Activated CD8-positive, alpha-beta memory T cell treated with anti-CD3 and anti-CD28 coated beads for 24 hours (primary cell): ENCODE measurements at regions not wholly inside any gene's neighbourhood (a gene's known extent, or its start where the extent isn't known, plus 50 kb on each side); places are given as distances from the start of the nearest gene placed in this dataset.
"Not testable (repeated sequence)": the region's sequence is repeated elsewhere in the genome, so short reads cannot be mapped to it uniquely, and the experiment has no call there.

Source experiments
- DNase-seq: peaks from one replicate; pipeline ENCODE4 v3.0.0-alpha.2; 2020

DNA sequence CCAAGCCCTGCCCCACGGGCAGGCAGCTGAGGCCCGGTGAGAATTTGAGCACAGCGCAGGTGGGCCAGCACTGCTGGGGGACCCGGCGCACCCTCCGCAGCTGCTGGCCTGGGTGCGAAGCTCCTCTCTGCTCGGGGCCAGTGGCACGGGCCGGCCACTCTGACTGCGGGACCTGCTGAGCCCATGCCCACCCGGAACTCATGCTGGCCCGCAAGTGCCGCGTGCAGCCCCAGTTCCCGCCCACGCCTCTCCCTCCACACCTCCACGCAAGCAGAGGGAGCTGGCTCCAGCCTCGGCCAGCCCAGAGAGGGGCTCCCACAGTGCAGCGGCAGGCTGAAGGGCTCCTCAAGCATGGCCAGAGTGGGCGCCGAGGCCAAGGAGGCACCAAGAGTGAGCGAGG lies 190.1 kb upstream of the IGFBP7 start:
- DNase-seq: not testable (repeated sequence)

DNA sequence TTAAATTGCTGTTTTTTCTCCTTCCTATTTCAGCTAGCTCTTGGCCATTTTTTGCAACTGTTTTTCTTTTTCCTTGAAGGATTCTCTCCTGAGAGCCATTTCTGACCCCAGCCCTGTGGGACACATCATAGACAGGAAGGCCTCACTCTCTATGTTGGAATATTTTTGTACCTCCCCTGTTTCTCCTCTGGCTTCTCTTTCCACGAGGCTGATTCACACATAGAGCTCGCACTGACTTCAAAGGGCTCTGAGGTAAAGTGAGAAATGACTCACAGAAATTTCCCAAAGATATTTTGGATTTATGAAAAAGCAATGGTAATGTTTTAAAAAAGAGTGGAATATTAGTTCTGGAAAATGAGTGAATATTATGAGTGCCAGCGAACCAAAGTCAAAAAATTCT lies 181.7 kb upstream of the IGFBP7 start:
- DNase-seq: no peak

DNA sequence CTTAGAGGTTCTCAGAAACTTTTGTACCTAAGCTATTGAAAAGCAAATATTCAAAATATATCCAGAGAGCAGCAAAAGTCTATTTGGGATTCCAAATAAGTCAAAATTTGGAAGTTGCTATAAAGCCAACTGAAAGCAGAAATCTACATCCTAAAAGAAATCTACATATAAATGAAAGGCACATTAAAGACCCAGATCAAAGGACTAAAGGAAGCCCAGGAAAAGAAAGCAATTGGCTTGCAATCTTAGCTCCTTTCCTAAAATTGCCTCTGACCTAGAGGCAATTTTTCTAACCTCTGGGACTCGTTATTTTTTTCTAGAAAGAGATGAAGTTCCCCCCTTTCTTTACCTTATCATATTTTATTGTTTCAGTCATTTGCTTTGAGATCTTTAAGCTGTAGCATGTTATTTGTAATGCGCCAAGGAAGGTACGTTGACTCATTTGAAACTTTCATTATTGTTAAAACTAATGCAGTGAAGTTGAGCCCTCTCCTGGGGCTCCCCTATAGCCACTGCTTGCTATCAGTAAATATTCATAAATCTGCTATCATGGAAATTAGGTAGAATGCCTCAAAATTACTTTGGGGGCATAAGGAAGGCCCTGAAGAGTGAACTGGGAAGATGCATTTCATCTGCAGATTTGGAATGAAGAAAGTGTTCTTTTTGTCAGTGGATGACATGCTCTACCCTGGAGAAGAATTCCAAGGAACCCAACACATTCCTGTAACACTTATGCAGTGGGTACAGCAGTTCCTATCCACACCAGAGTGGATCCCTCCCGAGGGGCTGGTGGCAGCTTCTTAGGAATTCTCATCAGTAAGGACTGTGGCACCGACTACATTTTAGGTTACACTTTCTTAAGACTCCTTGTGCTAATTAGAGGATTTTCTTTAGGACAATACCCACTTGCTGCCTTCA lies 177.8 kb upstream of the IGFBP7 start:
- no peak for DNase-seq

DNA sequence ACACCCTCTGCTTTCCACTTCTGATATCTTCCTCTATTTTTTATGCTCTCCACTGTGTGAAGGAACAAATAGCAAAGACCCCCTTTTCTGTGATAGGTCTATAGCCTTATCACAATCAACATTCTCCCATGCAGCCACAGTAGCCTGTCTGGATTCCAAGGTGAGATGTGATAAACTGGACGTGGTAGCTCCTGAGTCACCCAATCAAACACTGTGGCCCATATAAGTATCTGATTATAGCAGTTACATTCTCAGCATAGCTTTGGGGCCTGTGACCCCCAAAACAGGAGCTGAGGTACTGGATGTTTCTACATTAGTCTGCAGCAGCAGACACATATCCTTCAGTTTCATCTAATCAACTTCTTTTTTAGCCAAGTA lies 172.7 kb upstream of the IGFBP7 start:
- no peak for DNase-seq

DNA sequence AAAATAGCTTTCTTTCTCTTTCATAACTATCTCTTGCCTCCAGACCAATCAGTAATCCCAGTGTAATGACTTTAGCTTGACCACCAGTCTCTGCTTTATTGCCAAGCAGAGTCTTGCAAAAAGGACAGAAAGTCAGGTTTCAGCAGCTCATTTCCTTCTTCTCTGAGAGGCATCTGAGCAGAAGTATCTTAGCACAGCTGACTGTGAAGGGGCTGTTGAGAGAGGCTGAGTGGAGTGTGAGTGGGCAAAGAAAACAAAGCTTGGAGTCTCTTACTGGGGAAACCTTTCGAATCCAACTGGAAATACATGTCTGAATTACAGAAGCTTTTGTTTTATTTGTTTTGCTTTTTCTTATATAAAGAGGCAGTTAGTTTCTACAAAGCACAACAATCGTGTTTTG lies 170.3 kb upstream of the IGFBP7 start:
- DNase-seq: no peak

DNA sequence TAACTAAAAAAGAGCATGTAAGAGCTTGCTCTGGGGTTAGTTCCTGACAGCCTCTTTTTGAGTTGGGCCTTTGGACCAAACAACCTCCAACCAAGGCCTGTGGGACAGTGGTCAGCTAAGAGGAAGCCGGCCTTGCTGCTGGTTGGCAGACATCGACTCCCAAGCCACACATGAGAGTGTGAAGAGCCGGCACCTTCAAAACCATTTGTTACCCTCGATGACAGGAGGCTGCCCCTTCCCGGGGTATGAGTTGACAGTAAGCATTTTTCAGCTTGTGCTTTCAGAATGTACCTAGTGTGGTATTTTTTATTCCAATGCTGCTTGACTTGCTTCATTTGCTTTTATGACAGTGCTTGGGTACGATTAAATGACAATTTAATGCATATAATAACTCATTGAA lies 168.6 kb upstream of the IGFBP7 start:
- no peak for DNase-seq

DNA sequence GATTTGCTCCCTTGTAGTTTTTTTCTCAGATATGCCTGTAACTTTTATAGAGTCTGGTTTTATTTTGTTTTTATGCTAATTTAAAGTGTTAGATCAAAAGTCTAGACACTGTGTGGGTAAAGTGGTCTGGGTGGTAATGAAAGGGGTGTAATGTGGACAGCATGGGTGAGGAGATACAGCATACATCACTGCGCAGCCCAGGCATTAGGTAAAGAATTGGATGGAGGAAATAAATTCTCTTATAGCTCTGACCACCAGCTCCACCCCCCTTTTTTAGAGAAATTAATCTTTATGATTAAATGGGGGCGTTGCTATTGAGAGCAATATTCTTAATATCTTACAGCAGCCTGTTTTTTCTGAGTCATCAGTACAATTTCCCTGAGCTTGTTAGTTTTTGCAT lies 163.9 kb upstream of the IGFBP7 start:
- DNase-seq: no peak

DNA sequence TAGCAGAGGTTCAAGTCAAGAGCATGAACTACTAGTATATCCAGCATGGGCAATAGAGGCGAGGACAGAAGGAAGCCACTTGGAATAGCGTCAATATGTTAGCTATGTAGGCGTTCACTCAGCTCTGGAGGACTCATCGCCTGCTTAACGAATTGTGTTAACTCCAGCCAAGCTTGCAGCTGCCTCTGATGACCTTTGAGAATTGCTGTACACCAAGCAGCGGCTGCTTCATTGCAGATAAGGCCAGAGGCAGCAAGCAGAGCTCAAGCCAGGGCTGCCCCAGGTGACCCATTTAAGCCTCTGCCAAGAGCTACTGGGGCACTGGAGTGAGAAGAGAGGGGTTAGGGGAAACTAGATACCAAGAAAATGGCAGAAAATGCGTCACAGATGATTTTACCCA lies 160.2 kb upstream of the IGFBP7 start:
- DNase-seq: no peak

DNA sequence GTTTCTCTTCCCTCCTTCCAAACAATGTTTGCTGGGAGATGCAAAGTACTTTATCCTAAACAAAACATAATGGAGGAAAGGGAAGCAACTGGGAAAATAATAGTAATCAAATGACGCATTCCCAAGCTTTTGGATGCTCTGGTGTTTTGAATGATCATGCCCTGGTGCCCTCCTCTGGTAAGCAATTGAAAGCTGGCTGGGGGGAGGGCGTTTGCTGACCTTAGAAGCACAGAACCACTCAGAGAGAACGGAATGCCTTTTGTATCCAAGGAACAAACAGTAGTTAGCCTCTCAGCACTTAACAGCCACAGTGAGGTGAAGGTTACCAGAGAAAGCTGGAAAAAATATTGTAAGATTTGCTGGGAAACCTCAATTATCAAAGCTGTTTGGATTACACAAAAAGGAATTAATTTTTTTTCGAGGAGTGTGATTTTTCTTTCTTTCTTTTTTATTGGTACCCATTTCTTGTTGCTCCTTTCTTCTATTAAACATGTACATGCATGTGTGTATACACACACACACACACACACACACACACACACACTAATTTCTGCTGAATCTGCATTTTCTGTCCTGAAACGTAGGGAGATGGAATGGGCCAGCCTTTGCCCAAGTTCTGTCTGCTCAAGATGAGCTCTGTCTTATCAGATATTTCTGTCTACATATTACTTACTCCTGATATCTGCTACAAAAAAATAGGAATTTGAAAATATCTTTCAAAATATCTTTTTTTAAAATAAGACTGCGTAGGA lies 155.8 kb upstream of the IGFBP7 start:
- DNase-seq: no peak

DNA sequence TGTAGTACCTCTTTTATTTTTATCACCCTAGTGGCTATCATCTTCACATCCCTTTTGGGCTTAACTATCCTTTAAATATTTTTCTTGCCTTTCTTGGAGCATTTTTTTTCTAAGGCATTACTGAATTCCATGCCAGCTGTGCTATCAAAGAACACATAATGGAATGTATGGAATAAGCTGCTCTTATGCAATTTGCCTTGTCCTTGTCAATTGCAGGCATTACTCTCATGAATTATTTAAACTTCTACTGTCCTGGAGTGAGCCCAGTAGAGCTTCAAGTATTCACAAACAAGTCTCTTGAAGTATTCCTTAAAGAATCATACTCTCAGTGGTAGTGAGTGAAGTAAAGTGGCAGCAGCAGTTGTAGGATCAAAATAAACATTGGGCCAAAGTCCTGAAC lies 144.6 kb upstream of the IGFBP7 start:
- no peak for DNase-seq

DNA sequence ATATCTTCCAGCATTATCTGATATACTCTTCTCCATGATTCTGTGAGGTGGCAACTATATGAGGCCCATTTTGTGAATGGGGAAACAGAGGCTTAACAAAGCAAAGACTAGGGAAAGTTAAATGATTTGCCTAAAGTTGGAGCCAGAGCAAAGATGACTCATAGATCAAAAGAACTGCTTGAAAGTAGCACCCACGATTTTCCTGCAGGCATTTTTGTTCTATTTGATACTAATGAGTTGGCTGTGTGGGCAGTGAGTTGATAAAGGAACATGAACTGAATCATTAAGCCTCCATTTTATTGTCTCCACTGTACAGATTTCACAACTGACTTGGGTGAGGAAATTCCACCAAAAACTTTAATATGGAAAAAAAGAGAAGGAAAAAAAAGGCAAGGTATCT lies 138.9 kb upstream of the IGFBP7 start:
- DNase-seq: no peak

DNA sequence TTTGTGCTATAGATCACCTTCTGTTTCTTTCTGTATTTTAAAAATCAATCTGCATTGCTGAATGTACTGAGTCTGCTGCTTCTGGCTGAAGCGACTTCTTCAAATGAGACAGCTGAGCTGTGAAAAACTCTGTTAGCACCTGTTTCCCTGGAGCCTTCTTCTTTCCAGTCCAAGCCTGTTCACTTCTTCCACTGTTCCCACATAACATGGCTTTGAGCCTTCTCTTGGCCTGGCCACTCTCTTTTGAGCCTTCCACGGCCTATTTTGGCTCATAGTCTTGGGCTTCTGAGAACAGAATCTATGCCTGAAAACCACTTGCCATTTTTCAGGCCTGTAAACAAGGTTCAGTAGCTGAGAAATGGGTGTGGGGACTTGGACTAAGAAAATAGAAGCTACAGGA lies 132.9 kb upstream of the IGFBP7 start:
- no peak for DNase-seq

DNA sequence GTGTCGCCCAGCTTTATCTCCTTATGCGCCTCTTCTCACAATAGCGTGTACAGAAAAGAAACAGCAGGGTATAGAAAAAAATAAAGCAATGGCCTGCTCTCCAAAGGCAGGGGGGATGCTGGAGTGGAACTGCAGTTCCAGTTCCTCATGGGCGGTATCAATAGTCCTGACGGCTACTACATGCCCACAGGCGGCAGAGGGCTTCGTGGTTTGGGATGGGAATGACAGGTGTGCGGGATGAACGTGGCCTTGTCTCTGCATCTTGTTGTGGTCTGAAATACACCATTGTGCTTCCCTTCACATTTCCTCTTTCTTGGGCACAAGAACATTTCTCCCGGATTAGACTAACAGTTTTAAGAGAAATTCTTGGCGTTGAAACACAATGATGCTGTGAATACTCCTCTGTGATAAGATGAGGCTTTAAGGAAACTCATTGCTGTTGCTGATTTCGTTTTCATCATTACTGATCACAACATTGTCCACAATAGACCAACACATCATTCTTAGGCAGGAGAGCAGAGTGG lies 124.1 kb upstream of the IGFBP7 start:
- DNase-seq: no peak

DNA sequence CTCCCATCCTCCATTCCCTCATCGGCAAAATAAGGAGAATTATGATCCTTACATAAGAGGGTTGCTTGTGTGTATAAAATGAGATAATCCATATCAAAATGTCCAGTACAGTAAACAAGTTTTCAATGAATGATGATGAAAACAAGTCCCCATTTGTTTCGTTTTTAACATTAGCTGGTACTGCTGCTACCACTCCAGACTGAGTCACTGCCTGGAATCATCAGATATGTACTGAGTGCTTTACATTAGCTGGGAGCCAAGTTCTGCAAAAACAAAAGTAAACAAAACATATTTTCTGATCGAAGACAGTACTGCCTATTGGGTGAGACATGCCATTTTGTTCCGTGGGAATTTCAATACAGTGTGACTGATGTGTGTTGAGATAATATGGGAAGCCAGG lies 123.2 kb upstream of the IGFBP7 start:
- no peak for DNase-seq

DNA sequence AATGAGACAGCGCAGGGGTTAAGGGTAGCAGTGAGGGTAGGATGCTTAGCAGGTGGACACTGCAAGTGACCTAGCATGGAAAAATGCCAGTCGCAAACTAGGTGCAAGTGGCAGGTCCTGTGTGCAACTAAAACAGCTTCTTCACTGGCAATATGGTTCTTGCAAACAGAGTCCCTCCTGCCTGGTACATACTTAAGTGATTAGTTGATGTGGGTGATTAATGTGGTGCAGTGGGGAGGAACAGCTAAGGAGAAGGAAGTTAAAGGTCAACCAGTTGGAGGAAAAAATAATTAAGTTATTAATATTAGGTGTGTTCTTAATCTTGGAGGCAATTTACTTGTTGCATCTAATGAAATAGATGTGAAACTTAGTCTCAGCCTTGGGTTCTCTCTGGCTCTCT lies 121.6 kb upstream of the IGFBP7 start:
- no peak for DNase-seq

DNA sequence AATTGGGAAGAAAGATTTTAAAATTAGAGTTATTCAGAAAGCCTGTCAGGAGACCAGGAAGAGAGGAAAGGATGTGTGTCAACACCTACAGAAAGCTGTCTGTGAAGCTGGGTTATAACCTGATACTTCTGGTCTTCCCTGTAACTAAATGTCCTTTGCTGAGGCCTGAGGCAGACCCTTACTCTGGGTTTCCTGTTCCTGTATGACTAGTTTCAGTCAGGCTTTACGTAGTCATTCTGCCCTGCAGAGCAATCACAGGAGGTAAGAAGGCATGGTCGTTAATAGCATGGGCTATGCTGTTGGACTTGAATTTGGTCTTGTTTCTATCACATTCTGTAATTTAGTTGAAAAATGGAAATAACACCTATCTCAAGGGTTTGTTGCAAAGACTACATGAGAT lies 110.5 kb upstream of the IGFBP7 start:
- DNase-seq: no peak

DNA sequence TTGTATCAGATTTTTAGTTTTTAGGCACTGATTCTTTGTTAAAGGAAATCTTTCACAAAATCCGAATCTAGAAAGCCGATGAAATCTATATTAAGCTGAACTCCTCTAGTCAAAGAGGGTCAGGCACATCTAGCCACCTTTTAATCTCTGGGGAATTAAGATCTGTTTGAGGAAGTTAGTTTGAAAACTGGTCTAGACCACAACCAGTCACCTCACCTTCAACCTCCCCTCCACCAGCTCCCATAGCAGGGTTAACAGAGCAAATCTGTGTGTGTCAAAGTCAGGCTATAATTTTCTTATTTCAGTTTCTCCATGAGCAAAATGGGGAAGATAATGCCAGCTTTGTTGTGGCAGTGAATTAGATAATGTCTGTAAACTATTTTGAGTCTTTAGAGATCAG lies 110.0 kb upstream of the IGFBP7 start:
- DNase-seq: no peak

DNA sequence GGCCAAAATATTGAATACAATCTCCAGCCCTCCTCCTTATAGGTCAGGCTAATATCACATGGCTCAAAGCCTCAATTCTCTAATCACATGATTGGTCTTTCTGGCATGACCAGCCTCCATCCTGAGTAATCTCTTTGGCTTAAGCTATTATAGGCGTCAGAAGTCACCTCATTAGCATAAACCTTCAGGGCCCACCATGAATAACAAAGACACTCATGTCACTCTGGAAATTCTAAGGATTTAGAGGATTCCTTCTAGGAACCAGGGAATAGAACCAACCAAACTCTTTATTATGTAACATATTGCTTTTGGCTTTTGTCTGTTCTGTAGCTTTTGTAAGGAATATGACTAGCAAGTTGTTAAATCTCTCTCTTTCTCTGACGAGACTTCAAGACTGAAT lies 109.2 kb upstream of the IGFBP7 start:
- no peak for DNase-seq

DNA sequence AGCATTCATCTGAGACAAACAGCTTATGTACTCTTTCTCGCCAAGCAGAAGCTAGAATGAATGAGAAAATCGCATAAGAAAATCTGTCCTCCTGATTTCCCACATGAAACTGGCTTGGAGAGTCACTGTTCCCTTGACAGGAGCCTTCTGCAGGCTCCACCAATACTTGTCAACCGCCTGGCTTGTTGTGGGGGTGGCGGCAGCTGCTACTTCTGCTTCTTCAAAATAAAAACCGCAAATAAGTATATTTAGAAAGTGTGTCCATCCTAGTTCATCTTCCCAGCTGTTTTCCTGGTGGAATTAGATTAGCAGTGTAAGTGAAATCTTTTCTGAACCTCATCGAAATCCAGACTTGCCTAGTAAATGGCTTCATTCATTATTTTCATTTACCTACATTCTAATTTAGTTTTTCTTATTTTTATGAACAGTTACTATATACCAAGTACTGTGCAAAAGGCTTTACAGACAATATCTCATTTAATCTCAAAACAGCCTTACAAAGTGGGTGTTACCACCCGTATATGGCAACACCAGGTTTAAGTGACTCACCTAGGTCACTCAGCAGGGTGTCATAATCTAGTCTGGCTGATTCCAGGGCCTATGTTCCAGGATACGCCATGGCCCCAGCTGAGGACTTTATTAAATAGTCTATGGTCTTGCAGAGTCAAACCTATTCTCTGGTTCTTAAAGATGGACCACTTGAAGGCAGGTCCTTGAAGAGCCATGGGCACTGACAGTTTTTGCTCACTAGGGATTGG lies 104.6 kb upstream of the IGFBP7 start:
- DNase-seq: no peak

DNA sequence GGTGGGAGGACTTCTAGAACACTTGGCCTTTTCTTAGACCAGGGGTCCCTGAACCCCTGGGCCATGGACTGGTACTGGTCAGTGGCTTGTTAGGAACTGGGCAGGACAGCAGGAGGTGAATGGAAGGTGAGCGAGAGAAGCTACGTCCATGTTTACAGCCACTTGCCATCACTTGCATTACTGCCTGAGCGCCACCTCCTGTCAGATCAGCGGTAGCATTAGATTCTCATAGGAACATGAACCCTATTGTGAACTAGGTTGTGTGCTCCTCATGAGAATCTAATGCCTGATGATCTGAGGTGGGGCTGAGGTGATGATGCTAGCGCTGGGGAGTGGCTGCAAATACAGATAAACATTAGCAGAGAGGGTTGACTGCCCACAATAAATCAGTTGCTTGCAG lies 100.9 kb upstream of the IGFBP7 start:
- DNase-seq: no peak

DNA sequence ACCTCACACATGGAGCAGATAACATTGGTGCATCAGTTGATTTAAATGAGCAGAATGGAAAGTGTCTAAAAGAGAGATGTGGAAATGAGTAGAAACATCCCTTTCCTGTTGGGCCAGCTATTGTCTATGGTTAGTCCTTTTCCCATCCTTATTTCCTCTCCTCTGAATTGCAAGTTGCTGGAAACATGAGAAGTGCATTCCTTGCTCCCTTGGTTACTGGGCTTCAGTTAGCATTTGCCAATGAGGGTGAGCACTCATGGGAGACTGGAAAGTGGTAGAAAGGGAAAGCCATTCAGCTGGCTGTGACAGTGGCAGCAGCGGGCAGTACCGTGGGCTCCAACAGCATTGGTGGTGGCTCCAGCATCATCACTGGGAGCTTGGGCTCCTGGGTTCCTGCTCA lies 96.0 kb upstream of the IGFBP7 start:
- DNase-seq: no peak

DNA sequence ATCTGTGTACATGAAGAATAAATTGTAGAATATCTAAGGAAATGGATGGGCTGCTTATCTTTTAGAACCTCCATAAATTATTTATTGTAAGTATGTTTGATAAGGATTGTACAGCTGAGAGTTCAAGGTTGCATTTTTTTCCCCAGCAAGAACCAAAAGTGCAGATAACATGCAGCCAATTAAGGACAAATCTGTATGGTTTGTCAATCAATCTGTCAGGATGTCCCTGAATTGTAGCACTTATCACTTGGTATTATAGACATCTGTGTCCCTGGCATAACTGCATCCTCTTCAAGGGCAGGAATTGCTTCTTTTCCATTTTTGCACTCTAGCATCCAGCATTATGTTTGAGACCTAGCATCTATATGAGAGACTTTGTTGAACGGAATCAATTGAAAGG lies 95.4 kb upstream of the IGFBP7 start:
- DNase-seq: no peak

DNA sequence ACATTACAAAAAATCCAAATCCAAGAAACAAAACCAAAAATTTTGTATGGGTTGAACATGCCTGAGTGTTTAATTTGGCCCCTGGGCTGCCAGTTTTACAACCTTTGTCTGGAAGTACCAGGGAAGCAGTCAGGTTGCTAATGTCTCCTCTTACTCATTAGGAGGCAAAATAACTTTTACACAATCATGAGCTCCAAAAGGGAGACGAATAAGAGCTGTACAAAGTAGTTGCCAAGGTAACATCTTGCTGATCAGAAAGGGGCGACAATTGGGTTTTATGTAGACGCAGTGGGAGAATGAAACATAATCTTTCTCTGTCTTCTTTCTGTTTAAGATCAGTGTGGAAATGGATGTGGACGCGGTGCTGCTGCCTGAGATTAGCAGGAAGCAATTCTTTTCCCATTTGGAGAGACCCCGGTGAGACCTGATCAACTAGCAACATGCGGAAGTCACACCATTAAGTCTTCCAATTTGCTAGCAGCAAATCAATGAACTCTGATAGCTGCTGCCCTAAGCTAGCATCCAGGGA lies 90.7 kb upstream of the IGFBP7 start:
- no peak for DNase-seq
